NCI-H1092 (cell line): ENCODE measurements at regions not wholly inside any gene's neighbourhood (a gene's known extent, or its start where the extent isn't known, plus 50 kb on each side); places are given as distances from the start of the nearest gene placed in this dataset.

Source experiments
- DNase-seq: peaks from one replicate; lab custom pipeline; 2025; lab: John Stamatoyannopoulos, UW

- no peak for DNase-seq
Observed at GRCh38 chr1:232555494-232556210, 74.3 kb downstream of the SIPA1L2 start.

GRCh38 chr1:232554409-232554808, 75.5 kb downstream of the SIPA1L2 start:
- no peak for DNase-seq

GRCh38 chr1:232553809-232554208, 76.1 kb downstream of the SIPA1L2 start:
- DNase-seq, result no peak

GRCh38 chr1:232553050-232553754, 76.7 kb downstream of the SIPA1L2 start:
- peak; percentile 57 for DNase-seq

GRCh38 chr1:232551386-232551785, 78.5 kb downstream of the SIPA1L2 start:
- no peak for DNase-seq

GRCh38 chr1:232550007-232550406, 79.9 kb downstream of the SIPA1L2 start:
- no peak for DNase-seq

GRCh38 chr1:232548691-232549090, 81.2 kb downstream of the SIPA1L2 start:
- no peak for DNase-seq

GRCh38 chr1:232547938-232548484, 81.9 kb downstream of the SIPA1L2 start:
- no peak for DNase-seq

- DNase-seq, result no peak
Observed at GRCh38 chr1:232542633-232543593, 87.0 kb downstream of the SIPA1L2 start.

- DNase-seq, result no peak
Observed at GRCh38 chr1:232538943-232539302, 91.0 kb downstream of the SIPA1L2 start.

GRCh38 chr1:232538224-232538942, 91.5 kb downstream of the SIPA1L2 start:
- no peak for DNase-seq

GRCh38 chr1:232534552-232535517, 95.1 kb downstream of the SIPA1L2 start:
- no peak for DNase-seq

GRCh38 chr1:232533328-232533727, 96.6 kb downstream of the SIPA1L2 start:
- DNase-seq, result no peak

- no peak for DNase-seq
Observed at GRCh38 chr1:232532901-232533300, 97.0 kb downstream of the SIPA1L2 start.

- no peak for DNase-seq
Observed at GRCh38 chr1:232531291-232531690, 98.6 kb downstream of the SIPA1L2 start.

- no peak for DNase-seq
Observed at GRCh38 chr1:232529747-232530146, 100.2 kb downstream of the SIPA1L2 start.

- no peak for DNase-seq
Observed at GRCh38 chr1:232528472-232529089, 101.4 kb downstream of the SIPA1L2 start.

- DNase-seq, result no peak
Observed at GRCh38 chr1:232524056-232524455, 105.9 kb downstream of the SIPA1L2 start.

GRCh38 chr1:232522189-232522588, 107.7 kb downstream of the SIPA1L2 start:
- no peak for DNase-seq

- no peak for DNase-seq
Observed at GRCh38 chr1:232521660-232522059, 108.3 kb downstream of the SIPA1L2 start.
